ENCODE measurements at regions not wholly inside any gene's neighbourhood (a gene's known extent, or its start where the extent isn't known, plus 50 kb on each side); places are given as distances from the start of the nearest gene placed in this dataset.
A peak's percentile ranks its signal among the peaks of the same experiment; 100 is the strongest.
"Not testable (repeated sequence)": the region's sequence is repeated elsewhere in the genome, so short reads cannot be mapped to it uniquely, and the experiment has no call there.

DNA sequence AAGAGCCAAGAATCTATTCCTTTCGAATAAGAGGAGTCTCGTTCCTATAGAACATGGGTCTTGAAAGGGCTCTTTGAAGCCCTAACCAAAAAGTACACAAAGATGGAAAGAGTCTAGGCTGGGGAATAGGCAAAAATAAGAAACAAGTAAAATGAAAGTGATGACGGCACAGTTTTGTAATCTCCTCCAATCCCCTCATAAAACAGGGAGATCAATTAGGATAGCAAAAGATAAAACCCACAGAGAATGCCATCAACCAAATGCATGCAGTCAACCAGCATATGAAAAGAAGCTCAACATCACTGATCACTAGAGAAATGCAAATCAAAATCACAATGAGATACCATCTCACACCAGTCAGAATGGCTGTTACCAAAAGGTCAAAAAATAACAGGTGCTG lies 122.4 kb upstream of the LSM14A start:
- DNase-seq = no peak

DNA sequence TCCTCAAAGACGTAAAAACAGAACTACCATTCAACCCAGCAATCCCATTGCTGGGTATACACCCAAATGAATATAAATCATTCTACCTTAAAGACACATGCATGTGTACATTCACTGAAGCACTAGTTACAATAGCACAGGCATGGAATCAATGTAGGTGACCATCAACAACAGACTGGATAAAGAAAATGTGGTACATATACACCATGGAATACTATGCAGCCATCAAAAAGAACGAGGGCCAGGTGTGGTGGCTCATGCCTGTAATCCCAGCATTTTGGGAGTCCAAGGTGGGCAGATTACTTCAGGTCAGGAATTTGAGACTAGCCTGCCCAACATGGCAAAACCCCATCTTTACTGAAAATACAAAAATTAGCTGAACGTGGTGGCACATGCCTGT lies 121.9 kb upstream of the LSM14A start:
- DNase-seq = not testable (repeated sequence)

DNA sequence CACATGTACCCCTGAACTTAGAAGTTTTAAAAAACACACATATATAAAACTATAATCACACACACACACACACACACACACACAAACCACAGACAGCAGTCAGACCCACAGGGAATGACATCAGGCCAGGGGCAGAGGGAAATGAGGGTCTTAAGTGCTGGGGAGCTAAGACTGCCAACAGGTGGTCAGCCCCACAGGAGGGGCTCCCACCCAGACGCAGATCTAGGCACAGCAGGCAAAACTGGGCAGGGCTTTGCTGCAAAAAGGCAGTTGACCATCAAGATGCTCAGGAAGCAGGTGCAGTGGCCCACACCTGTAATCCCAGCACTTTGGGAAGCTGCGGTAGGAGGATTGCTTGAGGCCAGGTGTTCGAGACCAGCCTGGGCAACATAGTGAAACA lies 121.0 kb upstream of the LSM14A start:
- no peak for DNase-seq

DNA sequence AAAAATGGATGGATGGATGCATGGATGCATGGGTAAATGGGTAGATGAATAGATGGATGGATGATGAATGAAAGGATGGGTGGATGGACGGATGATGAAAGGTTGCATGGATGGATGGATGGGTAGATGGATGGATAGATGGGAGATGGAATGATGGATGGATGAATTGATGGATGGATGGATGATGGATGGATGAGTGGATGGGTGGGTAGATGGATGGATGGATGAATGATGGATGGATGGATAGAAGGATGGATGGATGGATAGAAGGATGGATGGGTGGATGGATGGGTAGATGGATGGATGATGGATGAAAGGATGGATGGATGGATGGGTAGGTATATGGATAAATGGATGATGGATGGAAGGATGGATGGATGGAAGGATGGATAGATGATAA lies 115.1 kb upstream of the LSM14A start:
- DNase-seq = no peak

DNA sequence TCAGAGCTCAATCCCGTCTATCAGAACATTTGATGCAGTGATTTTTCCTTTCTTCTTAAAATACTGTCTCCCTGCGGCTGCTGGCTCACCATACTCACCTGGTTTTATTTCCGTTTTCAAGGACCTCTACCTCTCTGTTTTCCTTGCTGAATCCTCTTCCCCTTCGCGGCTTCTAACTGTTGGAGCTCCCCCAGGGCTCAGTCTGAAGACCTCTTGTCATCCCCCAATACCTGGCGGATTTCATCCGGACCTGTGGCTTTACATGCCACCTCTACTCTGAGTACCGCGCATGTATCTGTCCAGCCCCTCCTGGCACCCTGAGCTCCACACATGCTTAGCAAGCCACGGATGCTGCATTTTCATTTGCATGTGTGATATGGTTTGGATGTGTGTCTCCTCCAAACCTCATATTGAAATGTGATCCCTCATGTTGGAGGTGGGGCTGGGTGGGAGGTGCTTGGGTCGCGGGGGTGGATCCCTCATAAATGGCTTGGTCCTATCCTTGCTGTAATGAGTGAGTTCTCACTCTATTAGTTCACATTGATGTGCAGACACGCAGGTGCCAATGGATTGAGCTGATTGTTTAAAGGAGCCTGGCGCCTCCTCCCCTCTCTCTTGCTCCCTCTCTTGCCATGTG lies 106.2 kb upstream of the LSM14A start:
- DNase-seq = no peak

DNA sequence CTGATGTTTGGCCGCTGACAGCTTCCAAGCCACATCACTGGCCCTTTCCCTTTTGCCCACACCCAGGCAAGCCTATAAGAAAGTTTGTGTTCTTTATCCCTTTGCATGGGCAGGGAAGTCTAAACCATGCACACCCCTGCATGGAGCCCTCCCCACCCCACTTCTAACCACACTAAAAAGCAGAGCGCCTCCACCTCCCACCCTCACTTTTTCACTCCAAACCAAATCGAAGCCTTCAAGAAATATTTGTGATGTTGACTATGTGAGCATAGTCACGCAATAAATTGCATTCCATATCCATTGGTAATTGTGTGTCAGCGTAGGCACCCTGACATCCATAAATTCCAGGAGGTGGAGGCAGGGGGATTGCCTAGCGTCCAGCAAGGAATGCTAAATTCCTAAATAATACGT lies 104.4 kb upstream of the LSM14A start:
- no peak for DNase-seq

DNA sequence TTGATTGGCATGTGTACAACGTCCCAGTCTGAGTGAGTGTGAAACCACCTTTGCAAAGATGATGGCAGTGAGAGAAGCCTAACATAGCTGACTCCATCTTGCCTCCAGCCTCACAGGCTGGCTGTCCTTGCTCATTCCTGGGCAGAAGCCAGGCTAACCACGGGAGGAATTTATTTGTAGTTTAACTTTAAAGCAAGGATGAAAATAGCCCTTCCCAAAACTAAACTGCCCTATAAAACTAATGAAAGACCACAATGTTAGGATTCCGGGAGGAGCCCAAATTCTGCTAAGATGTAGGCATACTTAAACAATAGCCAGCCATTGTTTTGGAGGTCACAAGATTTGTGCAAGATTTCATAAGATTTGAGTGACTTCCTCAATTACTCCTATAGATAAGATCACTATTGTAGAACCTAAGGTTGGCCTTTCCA lies 96.6 kb upstream of the LSM14A start:
- no peak for DNase-seq

DNA sequence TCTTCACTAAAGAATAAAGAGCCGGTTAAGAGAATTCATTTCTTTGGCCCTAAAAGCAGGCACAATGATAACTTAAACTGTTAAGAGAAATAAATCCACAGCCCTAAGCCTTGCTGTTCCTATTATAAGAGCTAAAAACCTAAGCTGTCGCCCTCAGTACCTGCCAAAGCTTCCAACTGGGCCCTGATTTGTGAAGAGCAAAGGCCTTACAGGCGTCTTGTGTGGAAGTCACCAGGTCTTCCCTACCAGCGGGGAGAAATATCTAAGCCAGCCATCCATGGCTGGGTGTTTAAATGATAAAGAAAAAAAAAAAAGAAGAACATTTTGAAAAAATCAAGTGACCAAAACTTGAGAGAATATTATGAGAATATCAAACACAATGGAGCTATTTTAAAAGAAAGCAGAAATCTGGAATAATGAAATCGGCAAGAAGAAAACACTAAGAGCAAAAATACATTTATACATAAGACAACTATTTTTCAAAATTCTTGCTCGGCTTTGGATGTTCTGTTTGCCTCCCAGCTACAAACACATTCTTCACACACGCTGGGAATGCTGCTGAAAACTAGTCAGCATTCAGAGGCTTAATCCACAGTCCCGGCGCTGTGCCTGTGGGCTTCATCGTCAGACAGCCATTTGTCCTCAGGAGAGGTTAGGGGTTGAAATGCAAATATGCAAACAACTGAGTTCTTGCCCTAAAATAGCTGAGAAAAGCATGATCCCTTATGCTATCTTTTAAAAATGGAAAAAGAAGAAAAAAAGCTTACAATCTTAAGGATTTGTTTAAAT lies 89.8 kb upstream of the LSM14A start:
- DNase-seq = no peak

DNA sequence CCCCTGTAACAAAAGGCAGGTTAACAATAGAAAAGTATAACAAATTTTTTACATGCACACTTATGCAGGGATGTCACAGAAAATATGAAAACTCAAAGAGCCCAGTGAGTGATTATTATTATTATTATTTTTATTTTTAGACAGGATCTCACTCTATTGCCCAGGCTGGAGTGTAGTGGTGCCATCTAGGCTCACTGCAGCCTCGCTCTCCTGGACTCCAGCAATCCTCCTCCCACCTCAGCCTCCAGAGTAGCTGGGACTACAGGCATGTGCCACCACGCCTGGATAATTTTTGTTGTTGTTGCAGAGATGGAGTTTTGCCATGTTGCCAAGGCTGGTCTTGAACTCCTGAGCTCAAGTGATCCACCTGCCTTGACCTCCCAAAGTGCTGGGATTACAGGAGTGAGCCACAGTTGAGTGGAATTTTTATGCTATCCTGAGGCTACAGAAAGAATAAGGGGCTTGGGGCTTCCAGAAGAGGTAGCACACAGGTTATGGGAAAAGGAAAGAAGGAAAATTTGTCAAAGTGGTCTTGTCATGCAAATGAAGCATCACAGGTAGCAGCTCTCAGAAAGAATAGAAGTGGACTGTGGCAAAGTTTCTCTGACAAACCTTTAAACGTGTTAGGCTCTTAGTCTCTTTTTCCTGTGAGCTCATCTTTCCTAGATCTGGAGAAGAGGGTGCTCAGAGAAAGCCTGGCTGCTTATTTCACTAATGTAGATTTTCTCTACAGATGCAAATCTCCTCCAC lies 87.7 kb upstream of the LSM14A start:
- DNase-seq = no peak

DNA sequence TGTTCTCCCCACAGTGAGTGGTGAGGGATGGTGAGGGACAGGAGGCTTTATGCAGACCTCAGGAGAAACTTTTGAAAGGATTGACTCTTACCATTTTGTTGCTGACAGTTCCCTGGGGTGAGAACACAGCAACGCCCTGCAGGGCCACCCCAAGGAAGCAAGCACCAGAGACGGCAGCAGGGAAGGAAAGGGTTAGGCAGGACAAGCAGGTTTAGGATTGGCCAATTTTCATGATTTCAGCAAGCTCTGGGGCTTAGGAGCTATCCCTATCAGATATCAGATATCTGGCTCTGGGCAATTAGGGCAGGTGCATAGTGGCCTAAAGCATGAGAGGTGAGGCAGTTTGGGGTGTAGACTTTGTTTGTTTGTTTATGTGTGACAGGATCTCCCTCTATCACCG lies 87.0 kb upstream of the LSM14A start:
- DNase-seq = no peak

DNA sequence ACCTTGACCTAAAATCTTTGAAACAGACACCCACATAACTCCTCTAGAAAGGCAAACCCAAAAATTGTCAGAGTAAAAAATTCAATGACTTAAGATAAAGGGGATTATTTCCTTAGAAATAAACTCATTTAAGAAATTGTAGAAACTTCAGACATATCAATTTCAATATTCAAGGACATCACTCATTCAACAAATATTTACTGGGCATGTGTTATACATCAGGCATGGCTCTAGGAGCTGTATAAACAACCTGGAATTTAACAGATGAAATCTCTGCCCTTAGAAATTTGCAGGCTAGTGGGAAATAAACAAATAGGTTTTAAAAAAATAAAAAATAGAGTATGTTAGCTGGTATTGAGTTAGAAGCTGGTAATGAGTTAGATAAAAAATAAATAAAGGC lies 84.0 kb upstream of the LSM14A start:
- no peak for DNase-seq

DNA sequence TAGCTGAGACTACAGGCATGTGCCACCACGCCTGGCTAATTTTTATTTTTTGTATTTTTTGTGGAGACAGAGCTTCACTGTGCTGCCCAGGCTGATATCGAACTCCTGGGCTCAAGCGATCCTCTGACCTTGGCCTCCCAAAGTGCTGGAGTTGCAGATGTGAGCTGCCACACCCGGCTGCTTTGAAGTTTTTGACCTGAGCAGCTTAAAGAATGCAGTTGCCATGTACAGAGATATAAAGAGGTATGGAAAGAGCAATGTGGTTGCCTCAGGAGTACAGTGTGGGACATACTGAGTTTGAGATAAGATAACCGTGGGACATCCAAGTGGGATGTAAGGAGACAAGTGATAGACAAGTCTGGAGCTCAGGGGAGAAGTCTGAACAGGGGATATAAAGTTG lies 82.7 kb upstream of the LSM14A start:
- no peak for DNase-seq

DNA sequence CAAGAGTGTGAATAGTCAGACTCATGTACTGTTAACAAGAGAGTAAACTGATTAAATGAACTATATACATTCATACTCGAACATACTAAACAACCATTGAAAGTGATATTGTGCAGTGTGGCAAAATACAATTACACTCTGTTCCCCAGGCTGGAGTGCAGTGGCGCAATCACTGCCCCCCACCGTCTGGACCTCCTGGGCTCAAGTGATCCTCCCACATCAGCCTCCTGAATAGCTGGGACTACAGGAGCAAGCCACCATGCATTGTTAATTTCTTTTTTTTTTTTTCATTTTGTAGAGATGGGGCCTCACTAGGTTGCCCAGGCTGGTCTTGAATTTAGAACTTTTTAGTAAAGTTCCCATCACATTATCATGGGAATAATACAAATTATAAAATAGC lies 77.3 kb upstream of the LSM14A start:
- no peak for DNase-seq

DNA sequence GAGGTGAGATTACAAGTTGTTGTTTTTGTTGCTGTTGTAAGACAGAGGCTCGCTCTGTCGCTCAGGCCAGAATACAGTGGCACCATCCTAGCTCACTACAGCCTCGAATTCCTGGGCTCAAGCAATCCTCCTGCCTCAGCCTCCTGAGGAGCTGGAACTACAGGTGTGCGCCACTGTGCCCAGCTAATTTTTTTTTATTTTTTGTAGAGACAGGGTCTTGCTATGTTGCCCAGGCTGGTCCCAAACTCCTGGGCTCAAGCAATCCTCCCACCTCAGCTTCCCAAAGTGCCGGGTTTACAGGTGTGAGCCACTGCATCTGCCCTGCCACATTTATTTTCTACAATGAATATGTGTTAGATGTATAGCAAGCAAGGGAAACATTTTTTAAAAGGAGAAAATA lies 76.9 kb upstream of the LSM14A start:
- not testable (repeated sequence) for DNase-seq

DNA sequence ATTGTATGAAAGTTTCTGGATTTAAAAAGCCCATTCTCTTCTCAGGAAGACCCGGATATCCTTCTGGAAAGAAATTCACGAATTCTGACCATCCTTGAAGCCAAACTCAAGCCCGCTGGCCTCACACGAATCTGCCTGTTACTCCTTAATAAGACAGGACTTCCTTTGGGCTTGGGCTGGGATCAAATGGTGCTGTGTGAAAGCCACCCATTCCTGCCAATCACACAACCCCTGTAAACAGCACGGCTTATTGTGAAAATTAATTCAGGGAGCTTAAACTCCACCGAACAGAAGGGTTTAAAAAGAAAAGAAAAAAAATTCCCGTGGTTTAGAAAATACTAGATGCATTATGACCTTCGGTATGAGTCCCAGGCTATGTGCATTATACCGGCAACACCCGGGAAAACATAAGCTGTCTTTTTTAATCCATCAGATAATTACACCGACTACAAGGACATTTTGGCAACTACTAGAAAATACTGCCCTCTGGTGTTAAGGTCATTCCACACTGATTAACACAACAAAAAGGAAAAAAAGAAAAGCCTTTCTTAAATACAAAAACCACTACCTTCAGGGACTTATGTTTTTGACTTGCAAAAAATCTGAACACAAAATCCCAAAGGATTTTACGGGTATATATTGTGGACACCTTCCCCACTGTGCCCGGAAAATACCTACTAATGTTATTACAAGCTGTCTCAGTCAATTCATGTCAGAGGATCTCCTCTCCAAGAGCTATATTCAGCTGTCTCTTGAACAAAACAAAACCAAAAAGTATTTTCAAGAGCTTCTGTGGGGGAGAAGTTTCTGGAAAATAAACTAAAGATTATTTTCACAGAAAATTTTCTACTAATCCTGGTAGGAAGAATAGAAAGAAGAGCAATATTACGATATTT lies 76.0 kb upstream of the LSM14A start:
- DNase-seq = peak; percentile 74

DNA sequence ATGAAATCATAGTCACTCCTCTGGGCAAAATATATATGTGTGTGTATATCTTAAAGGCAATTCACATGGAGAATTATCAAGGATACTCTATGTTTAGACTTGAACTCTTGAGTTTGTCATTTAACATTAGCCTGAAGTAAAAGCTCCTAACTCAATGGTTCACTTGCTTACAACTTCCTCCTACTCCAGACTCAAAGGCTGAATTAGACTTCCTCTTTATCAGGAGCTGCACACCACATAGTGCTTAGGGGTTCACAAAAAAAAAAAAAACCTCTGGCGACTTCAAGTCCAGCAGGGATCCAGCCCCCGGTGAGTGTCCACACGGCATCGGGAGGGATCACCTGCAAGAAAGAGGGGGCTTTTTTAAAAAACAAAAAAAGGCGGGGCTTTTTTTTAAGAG lies 68.2 kb upstream of the LSM14A start:
- no peak for DNase-seq

DNA sequence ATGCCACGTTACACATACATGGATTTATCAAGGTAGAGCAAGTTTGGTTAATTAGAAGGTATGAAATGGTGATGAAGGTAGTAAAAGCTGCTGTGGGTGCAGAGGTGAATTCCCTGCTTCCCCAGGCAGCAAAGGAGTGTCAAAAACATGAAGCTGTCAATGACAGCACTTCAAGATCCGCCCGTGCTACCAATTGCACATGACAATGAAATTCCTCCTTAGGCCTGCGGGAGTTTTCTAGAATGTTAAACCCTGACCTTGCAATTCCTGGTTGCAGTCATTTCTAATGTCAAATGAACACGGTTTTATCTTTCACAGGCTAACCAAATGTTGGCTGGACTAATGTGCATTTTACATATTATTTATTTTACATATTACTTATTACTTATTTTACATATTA lies 67.7 kb upstream of the LSM14A start:
- DNase-seq = no peak

DNA sequence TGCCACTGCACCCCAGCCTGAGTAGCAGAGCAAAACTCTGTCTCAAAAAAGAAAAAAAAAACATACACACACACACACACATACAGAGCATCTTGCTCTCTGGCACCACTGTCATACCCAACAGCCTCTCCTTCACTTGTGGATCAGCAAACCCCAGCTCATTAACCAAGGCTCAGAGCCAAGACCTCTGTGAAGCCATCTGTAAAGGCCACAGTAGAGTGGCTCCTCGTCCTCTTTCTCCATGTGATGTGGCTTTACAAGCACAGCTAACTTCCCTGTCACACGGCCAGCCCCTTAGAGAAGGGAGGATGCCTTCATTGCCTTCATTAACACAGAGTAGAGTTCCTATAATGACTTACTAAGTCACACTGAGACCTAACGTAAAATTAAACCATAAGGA lies 62.7 kb upstream of the LSM14A start:
- DNase-seq = no peak

DNA sequence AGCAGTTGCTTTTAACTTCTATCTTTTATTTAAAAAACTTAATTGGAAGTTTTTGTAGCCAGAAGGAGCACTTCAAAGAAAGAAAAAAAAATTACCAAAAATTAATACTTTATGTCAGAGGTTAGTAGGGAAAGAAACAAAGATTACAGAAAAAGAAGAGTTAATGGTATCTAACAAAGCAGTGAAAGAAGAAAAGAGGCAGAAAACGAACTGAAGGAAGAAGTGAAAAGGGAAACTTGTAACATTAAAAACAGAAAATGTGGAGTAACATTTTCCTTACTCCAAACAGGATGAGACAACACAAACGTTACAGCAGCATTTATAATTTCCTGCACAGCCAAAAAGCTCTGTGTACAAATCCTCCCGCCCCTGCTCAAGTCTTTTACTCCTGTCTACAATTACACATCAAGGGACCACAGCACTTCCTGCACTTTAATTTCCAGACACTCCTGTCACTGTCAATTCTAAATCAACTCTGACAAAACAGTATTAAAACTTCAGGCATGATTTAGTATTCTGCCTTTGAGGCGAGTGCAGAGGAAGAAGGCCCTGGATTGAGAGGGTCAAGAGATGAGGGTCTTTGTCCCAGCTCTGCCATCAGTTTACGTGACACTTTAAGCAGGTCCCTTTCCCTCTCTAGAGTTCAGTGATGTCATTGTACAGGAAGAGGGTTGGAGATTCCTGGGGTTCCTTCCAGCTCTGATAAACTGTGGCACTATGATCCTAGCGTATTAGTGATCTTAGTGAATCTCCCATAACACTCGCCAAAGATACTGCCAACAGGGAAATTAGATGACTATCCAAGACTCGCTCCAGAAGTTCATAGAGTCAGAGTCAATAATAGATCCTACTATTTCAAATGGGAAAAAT lies 53.2 kb upstream of the LSM14A start:
- DNase-seq = no peak

DNA sequence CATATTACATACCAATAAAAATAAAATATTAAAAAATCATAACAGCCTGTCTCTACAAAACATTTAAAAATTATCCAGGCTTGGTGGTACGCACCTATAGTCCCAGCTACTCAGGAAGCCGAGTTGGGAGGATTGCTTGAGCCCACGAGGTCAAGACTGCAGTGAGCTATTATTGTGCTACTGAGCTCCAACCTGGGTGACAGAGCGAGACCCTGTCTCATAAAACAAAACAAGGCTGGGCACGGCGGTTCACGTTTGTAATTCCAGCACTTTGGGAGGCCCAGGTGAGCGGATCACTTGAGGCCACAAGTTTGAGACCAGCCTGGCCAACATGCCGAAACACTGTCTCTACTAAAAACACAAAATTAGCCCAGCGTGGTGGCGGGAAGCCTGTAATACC lies 52.2 kb upstream of the LSM14A start:
- DNase-seq = no peak

DNA sequence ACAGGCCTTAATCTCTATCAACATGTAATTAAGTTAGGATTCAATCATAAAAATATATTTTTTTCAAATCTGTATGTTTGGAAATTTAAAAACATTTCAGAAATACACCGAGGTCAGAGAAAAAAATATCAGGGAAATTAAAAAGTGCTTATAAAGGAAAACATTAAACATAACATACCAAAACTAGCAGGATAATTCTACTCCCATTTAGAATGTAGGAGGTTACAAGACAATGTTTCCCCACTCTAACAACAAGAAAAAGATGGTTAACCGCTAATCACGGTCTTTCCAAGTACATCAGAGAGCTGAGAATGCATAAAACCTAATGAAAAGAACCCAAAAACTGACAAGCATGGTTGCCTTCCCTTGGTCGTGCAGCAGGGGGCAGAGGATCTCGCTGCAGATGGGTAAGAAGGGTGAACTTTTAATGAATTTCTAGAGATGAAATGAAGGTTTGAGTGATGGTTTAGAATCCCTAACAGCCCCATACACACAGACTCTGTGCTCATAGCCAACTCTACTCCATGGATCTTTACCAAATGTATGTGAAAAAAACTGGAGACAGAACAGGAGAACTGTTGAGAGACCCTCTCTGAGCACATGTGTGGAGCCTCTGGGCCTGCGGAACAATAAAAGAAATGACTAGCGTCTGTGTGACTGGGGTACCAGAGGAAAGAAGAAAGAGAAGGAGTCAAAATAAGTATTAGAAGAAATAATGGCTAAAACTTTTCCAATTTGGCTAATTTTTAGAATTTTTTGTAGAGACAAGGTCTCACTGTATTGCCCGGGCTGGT lies 51.3 kb upstream of the LSM14A start:
- no peak for DNase-seq

All from DMS79 treated with DMSO at 0.1 percent for 48 hours (cell line).